Head of caudate nucleus (tissue), 42 donors: ENCODE measurements at regions not wholly inside any gene's neighbourhood (a gene's known extent, or its start where the extent isn't known, plus 50 kb on each side); places are given as distances from the start of the nearest gene placed in this dataset.

Experiments
- DNase-seq, 42 donors: peaks; one replicate each; pipeline versions ENCODE4 v3.0.0 to v3.0.0-alpha.2; 2020 to 2021; ENCODE audit warnings: mixed read lengths in 7 of 42
- intact Hi-C: fragments of 100-400 bp; cut with DNase I; formaldehyde crosslinking; loops from one replicate; pipeline ENCODE4 v1.15.0; 2022

DNA sequence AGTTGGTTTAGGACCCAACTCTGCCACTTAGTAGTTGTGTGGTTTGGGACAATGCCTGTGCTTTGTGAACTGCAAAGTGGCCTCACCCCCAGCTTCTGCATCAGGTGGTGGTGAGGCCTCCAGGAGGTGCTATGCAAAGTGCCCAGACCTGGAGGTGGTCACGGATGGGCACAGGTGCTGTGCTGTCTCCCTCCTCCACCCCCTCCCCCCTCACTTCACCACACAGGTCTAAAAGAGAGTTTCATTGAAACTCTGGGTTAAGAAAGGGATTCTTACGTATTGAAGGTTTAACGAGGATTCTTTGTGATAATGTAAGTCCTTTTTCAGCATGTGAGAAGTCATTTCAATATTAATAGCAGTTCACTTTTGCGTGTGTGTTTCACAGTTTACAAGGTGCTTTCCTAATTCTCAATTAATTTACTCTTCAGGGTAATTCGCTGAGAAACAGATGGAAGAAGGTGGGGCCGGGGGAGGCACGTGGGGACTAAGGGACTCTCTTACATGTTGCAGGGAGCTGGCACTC is 369.9 kb downstream of the LPIN1 start:
- peak in 1 of 42 donors; percentile 30 for DNase-seq
- intact Hi-C loops, result no loop called here

DNA sequence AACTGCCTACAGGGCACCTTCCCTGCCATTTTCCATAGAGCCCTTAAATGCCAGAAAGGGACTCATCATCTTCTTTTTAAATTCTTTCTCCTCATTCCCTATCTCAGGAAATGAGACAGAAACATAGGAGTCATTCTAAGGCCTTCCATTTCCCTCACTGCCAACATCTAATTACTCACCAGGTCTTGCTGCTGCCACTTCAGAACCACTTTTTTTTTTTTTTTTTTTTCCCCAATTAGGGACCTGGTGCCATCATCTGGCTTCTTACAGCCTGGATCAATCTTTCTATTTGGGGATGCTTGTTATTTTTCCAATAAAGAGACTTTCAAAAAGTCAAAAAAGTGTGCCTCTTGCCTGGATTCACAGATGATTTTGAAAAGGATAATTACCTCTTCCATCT is 373.4 kb downstream of the LPIN1 start:
- no peak for DNase-seq
- intact Hi-C loops, result no loop called here

DNA sequence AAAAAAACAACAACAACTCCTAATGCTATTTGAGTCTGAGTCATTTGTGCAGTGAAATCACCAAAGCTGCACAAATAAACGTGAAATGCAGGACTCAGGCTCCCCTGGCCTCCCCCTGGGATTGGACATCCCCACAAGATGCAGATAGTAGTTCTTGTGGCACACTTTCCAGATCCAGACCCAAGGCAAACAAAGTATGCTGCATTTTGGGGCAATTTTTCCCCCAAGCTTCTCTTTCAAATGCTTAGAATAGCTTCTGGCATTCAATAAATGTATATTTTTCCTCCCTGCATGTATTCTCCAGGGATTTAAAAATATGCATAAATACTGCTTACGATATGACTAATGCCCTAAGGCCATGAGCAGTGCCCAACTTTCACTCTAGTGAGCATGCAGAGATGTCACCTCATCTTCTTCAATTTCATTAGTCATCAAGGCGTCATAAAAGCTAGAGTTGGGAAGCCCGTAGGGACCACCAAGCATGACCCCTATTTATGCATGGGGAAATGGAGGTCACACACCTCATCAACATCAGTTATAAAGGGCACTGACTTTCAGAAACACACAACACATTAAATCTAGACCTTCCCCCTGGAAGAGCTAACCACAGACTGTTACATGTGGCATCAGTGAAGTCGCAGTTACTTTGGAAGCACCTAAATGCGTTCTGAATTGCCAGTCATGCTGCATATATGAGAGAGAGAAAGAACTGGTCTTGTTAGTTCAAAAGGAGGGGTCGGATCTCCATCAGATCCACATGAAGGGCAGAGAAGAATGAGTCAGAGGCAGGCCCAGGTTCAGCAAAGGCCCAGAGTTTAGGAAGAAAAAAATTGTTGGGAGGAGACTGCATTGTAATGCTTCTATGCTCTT is 374.1 kb downstream of the LPIN1 start:
- intact Hi-C loops, result no loop called here
- no peak for DNase-seq

DNA sequence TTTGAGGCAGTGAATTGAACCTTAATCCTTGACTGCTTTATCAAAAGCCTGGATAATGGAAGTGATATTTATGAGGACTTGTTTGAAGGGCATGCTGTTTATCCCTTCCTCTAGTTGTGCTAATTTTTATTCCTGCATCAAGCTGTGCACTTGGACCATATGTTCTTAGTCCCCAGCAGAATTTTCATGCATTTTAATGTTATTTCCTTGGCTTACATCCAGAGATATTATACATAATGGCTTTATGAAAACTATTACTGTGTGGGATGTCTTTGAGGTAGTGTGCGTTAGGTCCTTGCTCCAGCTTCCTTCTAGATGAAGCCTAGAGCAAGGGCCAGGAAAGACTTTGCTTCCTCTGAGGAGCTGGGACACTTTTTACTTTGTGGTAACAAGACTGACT is 378.4 kb downstream of the LPIN1 start:
- intact Hi-C loops, result no loop called here
- DNase-seq, result no peak

DNA sequence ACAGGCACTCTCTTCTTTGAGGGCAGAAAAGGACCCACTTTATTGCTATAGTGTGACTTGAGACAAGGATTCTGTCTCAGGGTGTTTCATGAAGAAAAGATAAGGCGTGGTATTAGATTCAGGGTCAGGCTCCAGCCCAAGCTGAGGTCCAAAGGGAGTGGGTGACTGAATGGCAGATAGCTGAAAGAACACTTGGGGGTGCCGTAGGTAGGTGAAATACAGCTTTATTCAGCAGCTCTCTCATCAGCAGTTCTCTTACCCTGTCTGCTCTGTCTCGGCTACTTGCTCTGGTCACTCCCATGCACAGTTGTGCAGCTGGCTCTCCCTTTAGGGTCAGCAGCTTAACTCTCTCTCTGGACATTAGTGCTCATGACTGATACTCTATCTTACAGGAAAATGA is 379.9 kb downstream of the LPIN1 start:
- intact Hi-C loops, result no loop called here
- no peak for DNase-seq

DNA sequence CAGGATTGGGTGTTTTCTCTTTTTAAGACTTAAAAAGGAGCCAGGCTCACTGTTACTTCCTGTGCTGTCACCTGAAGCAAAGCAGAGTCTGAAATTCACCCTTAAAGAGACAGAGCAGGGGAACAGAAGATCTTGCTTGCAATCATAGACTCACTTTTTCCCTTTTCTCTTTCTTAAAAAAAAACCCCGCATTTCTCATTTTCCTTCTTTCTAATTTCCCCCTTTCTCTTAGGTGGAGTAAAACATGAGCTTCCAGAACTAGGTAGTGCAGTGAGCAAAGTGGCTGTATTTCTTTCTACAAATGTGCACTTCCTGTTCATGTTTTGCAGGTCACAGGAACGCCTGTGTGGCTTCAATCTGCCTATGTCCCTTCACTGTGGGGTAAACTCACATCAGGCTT is 381.2 kb downstream of the LPIN1 start:
- intact Hi-C loops, result no loop called here
- no peak for DNase-seq

DNA sequence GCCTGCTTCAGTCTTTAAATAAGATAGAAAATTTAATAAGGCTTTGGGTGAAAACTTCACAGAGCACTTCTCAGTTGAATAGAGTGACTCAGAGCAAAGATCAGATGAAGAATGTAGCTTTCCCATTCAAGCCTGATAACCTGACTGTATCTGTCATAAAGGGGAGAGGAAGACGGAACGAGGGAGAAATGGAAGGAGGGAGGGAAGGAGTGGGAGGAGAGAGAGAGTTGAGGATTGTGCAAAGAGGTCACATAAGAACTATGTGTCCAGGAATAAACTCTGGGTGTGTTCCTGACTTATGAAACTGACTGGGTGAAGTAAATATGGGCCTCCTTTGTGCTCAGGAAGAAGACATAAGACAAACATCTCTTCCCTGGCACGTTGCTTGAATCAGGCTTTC is 385.5 kb downstream of the LPIN1 start:
- intact Hi-C loops, result no loop called here
- DNase-seq, result no peak

DNA sequence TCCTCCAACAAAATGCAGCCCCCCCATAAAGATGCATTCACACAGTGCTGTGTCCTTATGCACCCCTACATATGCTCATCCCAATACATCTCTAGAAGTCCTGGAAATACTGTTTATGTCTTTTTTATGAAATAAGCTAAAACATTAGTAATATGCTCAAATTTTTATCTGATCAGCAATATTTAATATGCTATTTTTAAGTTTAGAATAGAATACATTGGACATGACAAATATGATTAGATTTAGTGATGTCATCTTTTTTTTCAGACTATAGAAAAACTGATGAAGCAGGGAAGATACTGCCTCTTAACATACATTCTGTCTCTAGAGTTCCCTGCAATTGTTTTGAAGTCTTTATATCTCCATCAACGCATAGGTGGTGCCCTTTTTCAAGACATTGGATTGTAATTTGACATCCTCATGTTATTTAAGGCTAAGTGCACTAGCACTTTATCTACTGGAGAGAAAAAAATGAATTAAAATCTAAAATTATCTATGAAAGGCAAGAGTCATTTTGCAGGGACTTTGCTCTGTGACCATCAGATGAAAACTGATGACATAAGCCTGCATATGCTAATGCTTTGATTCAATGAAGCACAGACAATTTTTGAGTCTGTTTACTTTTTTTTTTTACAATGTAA is 395.3 kb downstream of the LPIN1 start:
- DNase-seq, result no peak
- intact Hi-C loops, result no loop called here

DNA sequence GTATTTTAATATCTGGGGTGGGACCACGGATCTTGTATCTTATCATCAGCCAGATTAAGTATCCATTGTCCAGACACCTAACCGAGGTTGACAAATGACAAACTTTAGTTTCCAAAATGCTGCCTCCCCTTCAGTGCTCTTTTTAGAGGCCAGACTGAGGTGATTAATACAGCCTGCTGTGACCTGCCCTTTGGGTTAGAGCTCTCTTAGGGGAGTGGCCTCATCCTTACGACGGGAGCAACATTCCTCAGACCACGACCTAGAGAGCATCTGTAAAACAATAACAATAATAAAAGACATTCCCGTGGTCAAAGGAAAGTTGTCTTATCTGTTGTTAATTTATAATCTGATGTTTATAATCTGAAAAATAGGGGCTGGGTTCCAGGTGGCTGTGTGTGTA is 405.3 kb downstream of the LPIN1 start:
- intact Hi-C loops, result no loop called here
- DNase-seq, result no peak

DNA sequence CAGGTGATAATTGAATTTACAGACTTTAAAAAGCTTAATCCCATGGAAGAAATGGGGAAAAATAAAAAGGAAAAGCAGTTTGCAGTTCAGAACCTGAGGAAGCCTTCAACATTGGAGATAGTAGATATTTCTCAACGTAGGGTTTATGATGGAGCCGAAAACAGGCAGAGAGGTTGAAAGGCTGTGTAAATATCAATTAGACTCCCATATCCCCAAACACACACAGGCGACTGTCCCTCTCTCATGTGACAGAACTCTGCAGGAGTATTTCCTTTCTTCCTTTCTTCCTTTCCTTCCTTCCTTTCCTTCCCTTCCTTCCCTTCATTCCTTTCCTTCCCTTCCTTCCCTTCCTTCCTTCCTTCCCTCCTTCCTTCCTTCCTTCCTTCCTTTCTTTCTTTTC is 406.5 kb downstream of the LPIN1 start:
- DNase-seq, result no peak
- intact Hi-C loops, result no loop called here

DNA sequence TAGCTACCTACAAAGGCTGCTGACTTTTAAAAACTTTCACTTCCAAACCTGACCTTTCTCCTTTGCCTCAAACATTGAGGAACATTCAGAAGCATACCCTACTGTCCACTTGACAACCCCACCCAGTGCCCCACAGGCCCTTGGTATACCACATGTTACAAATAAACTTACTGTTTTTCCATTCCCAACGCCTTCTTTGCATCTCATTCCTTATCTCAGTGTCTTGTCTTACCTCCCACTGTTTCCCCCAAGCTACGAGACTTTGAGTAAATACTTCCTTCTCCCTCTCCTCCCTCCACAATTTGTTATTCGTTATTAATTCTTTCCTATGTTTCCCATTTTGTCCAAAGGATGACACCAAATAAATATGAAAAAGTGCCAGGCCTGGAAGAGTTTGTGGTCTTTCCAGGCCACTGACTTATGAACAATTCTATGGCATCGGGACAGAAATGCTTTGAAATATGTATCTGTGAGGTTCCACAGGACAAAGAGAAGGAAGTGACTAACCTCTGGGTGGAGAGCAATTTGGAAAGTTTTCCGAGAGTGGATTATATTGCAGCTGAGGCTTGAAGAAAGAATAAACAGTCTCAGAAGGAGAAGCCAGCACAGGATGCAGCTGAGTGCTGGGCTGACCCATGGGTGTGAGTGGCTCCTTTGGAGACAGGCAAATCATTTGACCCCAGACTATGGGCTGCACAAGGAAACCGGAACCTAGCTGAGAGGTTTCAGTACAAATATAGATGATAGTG is 409.0 kb downstream of the LPIN1 start:
- intact Hi-C loops, result no loop called here
- no peak for DNase-seq

DNA sequence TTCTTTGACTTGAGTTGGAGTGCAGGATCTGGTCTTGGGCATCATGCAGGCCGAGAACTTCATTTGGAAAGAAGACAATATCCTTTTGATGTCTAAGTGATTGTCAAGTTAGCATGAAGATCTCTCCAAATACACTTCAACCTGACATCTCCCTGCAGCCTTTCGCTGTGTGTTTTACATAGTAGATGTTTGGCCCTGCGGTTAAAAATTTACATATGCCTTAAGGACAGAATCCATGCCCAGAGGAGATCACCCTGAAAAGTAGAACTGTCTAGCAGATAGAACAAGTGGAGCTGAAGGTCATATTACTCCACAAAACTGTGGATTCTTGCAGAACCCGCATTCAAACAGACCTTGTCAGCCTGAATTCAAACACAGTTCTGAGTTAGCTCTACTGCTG is 409.9 kb downstream of the LPIN1 start:
- DNase-seq, result no peak
- intact Hi-C loops, result no loop called here

DNA sequence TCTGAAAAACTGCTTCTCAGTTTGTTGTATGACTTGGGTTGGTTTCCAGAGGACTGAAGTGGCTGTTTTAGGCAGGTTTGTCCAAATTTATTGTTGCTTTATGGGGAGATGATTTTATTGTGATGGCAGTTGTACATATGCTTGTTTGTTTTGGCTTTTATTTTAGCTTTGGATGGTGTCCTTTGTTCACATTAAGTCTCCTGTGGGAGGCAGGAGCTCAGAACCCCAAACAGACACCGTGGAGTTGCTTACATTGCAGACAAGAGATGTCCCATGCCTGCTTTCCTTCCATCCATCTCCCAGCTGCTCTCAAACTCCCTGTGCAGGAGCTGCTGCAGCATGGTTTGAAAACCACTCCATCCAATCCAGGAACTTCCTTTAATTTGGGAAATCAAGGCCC is 414.7 kb downstream of the LPIN1 start:
- no peak for DNase-seq
- intact Hi-C loops, result no loop called here

DNA sequence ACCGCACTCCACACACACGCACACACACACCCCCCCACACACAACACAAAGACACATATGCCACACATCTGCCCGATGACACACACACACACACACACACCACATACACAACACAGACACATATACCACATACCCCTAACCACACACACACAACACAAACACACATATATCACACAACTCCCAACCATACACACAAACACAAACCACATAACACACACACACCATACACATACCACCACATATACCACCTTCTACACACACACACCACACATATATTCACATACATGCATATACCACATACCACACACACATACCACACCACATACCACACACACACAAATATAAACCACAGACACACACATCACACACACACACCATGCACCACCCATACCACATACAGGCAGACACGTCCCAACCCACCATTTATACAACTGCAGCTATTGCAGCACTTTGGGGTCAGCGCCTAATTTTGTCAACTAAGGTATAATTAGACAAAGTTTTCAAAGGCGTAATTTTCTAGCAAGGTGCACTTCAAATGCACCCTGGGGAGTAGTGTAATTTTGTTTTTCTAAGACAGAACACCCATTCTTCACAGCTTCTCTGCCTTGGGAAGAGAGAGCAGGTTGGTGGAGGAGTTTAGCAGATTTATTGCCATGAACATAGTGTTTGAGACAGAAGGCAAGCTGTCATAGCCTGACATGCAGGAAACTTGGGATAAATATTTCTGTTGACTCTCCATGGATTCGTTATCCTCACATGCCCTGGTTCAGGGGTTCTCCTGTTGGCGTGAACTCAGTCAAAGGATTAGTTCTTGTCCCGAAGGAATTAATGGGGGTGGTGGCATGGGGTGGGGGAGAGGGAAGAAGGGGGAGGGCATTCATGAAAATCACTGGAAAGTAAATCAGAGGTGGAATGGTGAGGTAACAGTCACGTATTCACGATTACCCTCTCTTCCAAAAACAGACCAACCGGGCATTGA is 416.1 kb downstream of the LPIN1 start:
- intact Hi-C loops, result no loop called here
- DNase-seq, result peak in 1 of 42 donors; percentile 26

DNA sequence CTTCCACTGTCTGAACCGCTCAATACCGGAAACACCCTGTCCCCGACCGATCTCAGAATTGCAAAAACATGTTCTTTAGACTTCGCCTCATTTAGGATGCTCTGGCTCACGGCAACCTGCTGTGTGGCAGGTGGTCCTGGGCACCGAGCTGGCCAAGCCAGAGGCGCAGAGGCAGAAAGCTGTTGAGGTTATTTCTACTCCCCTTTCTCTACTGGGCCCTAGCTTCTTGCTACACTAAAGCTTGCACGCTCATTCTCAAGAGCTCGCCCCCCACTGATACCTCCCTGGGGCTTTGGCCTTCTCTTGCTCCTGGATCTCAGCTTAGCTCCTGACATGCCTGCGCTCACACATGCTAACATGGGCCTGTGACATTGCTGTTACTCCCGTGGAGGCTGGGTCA is 417.4 kb downstream of the LPIN1 start:
- intact Hi-C loops, result no loop called here
- peak in 1 of 42 donors; percentile 22 for DNase-seq

DNA sequence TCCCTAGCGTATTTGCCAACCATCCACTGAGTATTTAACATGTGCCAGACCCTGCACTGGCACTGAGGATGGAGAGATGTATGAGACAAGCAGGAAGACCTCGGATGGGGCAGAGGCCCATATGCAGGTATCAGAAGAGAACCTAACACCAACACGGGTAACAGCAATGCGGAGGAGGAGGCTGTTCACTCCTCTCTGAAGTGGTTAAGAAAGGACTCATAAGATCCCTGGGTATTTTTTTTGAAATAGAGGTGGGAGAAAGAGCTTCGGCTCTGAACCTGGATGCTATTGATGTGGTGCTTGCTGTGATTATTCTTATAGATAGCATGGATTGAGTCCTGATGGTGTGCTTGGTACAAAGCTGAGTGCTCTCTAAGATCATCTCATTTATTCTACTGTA is 418.3 kb downstream of the LPIN1 start:
- intact Hi-C loops, result loop anchor here (5.0 kb wide), 1 partner anchor 553 kb away; the partner anchor contains the start of gene TRIB2

DNA sequence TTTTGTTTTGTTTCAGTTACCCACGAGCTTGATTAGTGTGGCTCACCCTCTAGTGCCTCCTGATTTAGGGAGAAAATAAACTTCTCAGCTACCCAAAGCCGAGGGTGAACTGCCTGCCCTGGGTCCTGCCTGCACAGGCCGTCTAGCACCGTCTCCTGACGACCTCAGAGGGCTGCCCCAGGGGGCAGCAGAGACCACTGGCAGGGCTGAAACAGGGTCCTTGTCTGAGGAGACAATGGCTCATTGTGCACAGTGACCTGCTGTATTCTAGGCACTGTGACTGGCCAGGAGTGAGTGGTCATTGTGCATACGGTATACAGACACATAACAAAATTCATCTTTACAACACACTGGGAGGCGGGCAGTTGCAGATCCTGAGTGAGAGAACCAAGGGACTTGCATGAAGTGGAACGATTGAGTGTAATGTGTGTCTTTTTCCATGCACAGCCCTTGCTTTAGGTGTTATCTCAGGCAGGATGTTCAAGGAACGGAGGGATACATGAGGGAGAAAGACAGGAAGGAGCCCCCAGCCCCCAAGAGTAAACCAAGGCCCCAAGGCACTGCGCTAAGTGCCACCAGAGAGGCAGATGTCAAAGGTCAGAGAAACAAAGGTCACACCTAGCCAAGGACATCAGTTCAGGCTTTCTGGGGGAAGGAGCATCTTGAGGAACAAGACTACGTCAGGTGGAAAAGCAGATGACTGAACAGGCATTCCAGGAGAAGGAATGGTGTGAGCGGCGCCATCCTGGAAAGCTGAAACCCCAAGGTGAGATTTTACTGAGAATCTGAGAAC is 421.3 kb downstream of the LPIN1 start:
- DNase-seq, result peak; percentile 21 to 89 (median 74)

More for the DNA sequence above, 418.3 kb downstream of the LPIN1 start:
- peak in 1 of 42 donors; percentile 30 for DNase-seq

DNA sequence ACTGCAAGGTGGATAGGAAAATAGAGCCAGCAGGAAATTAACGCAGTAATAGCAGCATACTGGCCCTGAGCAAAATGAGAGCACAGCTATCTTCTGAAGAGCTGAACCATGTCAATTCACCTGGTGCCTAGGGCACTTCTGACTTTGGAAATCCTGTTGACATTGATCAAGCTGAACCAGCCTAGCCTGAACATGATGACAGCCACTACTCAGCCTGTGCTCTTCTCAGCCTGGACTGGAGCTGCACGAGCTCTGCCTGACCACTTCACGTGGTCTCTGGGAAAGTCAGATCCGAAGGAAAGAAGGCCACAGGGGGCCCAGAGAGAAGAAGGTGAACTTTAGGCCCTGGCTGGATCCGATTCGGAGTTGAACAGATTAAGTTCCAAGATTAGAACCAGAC is 421.9 kb downstream of the LPIN1 start:
- DNase-seq, result no peak
- intact Hi-C loops, result loop anchor here (5.0 kb wide), 1 partner anchor 549 kb away; the partner anchor contains the start of gene TRIB2

More for the DNA sequence above, 421.3 kb downstream of the LPIN1 start:
- intact Hi-C loops, result loop anchor here (5.0 kb wide), 1 partner anchor 550 kb away; the partner anchor contains the start of gene TRIB2
